ENCODE measurements at regions not wholly inside any gene's neighbourhood (a gene's known extent, or its start where the extent isn't known, plus 50 kb on each side); places are given as distances from the start of the nearest gene placed in this dataset.

GRCh38 chr11:92819830-92820229, 149.6 kb upstream of the MTNR1B start:
- no peaks in the 10 kb centered on the region for H3K36me3 ChIP-seq (ENCODE audit: control insufficient read depth in 2 of 2, insufficient read depth in 2 of 2, low read length in 2 of 2)
- no peaks in the 10 kb centered on the region for H3K9me3 ChIP-seq (ENCODE audit: control insufficient read depth in 2 of 2, low read length in 2 of 2)
- no peaks in the 10 kb centered on the region for H3K27me3 ChIP-seq (ENCODE audit: control insufficient read depth in 2 of 2, insufficient read depth in 2 of 2, low read length in 2 of 2)
- H3K27ac ChIP-seq (ENCODE audit: low read depth in 2 of 2, low read length in 2 of 2) = no peak overlapping the region
- no peaks in the 10 kb centered on the region for H3K4me1 ChIP-seq (ENCODE audit: control insufficient read depth in 2 of 2, insufficient read depth in 2 of 2, low read length in 2 of 2)
- H3K9ac ChIP-seq (ENCODE audit: low read depth in 1 of 2, low read length in 2 of 2) = no peak overlapping the region
- H3K4me3 ChIP-seq (ENCODE audit: low read length in 2 of 2) = no peak overlapping the region

GRCh38 chr11:92820860-92821259, 148.6 kb upstream of the MTNR1B start:
- H3K9ac ChIP-seq (ENCODE audit: low read depth in 1 of 2, low read length in 2 of 2) = no peak overlapping the region
- H3K27ac ChIP-seq (ENCODE audit: low read depth in 2 of 2, low read length in 2 of 2) = no peak overlapping the region
- no peak overlapping the region for H3K4me3 ChIP-seq (ENCODE audit: low read length in 2 of 2)
- no peaks in the 10 kb centered on the region for H3K27me3 ChIP-seq (ENCODE audit: control insufficient read depth in 2 of 2, insufficient read depth in 2 of 2, low read length in 2 of 2)
- no peaks in the 10 kb centered on the region for H3K36me3 ChIP-seq (ENCODE audit: control insufficient read depth in 2 of 2, insufficient read depth in 2 of 2, low read length in 2 of 2)
- no peaks in the 10 kb centered on the region for H3K9me3 ChIP-seq (ENCODE audit: control insufficient read depth in 2 of 2, low read length in 2 of 2)
- H3K4me1 ChIP-seq (ENCODE audit: control insufficient read depth in 2 of 2, insufficient read depth in 2 of 2, low read length in 2 of 2) = no peaks in the 10 kb centered on the region

DNA sequence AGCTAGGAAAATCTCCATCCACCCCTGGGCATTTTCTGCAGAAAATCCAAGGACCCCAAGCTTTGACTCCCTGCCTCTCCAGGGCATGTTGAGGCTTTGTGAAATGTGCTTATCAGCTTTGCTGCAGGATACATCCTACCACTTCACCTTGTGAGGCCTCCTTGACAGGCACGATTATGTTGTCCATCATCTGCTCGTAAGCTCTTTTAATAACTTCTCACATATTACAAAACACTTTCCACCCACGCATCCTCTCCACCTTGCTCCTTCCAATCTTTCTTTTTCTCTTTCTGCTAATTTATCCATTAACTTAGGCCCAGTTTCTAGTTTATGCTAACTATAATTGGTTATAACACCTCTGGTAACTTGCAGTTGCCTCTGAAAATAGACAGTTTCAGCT, 147.0 kb upstream of the MTNR1B start:
- H3K27me3 ChIP-seq (ENCODE audit: control insufficient read depth in 2 of 2, insufficient read depth in 2 of 2, low read length in 2 of 2) = no peaks in the 10 kb centered on the region
- H3K27ac ChIP-seq (ENCODE audit: low read depth in 2 of 2, low read length in 2 of 2) = no peak overlapping the region
- no peaks in the 10 kb centered on the region for H3K4me1 ChIP-seq (ENCODE audit: control insufficient read depth in 2 of 2, insufficient read depth in 2 of 2, low read length in 2 of 2)
- H3K4me3 ChIP-seq (ENCODE audit: low read length in 2 of 2) = no peak overlapping the region
- H3K9ac ChIP-seq (ENCODE audit: low read depth in 1 of 2, low read length in 2 of 2) = no peak overlapping the region
- no peaks in the 10 kb centered on the region for H3K9me3 ChIP-seq (ENCODE audit: control insufficient read depth in 2 of 2, low read length in 2 of 2)
- H3K36me3 ChIP-seq (ENCODE audit: control insufficient read depth in 2 of 2, insufficient read depth in 2 of 2, low read length in 2 of 2) = no peaks in the 10 kb centered on the region

- H3K27me3 ChIP-seq (ENCODE audit: control insufficient read depth in 2 of 2, insufficient read depth in 2 of 2, low read length in 2 of 2) = no peaks in the 10 kb centered on the region
- H3K9me3 ChIP-seq (ENCODE audit: control insufficient read depth in 2 of 2, low read length in 2 of 2) = no peaks in the 10 kb centered on the region
- H3K27ac ChIP-seq (ENCODE audit: low read depth in 2 of 2, low read length in 2 of 2) = no peak overlapping the region
- H3K36me3 ChIP-seq (ENCODE audit: control insufficient read depth in 2 of 2, insufficient read depth in 2 of 2, low read length in 2 of 2) = no peaks in the 10 kb centered on the region
- no peak overlapping the region for H3K4me3 ChIP-seq (ENCODE audit: low read length in 2 of 2)
- no peak overlapping the region for H3K9ac ChIP-seq (ENCODE audit: low read depth in 1 of 2, low read length in 2 of 2)
- H3K4me1 ChIP-seq (ENCODE audit: control insufficient read depth in 2 of 2, insufficient read depth in 2 of 2, low read length in 2 of 2) = peaks cover 0 to 2% of the 10 kb centered on the region in 2 donors
Measured at GRCh38 chr11:92826136-92826535, 143.3 kb upstream of the MTNR1B start.

DNA sequence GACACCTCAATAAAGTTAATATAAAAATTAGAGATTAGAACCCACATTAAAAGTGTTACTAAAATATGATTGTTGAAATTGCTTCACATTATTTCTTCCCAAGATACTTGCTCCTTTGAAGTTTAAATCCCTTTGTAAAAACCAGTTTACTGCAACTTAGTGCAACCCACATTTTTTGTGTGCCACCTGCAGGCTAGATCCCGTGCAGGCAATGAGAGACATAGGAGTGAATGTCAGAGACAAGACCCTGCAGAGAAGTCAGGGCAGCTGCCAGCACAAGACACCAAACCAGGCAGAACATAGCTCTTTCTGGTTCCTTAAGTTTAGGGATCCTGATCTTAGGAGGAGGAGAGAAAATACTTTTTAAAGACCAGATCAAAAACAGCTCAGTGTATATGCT, 142.8 kb upstream of the MTNR1B start:
- Histone ChIP-seq H3K27ac (ENCODE audit: low read depth in 2 of 2, low read length in 2 of 2) (no peak overlapping the region), H3K4me3 (ENCODE audit: low read length in 2 of 2) (no peak overlapping the region), H3K27me3 (ENCODE audit: control insufficient read depth in 2 of 2, insufficient read depth in 2 of 2, low read length in 2 of 2) (no peaks in the 10 kb centered on the region), H3K9ac (ENCODE audit: low read depth in 1 of 2, low read length in 2 of 2) (no peak overlapping the region), H3K4me1 (ENCODE audit: control insufficient read depth in 2 of 2, insufficient read depth in 2 of 2, low read length in 2 of 2) (peaks cover 0 to 2% of the 10 kb centered on the region in 2 donors), H3K36me3 (ENCODE audit: control insufficient read depth in 2 of 2, insufficient read depth in 2 of 2, low read length in 2 of 2) (no peaks in the 10 kb centered on the region), H3K9me3 (ENCODE audit: control insufficient read depth in 2 of 2, low read length in 2 of 2) (no peaks in the 10 kb centered on the region)

DNA sequence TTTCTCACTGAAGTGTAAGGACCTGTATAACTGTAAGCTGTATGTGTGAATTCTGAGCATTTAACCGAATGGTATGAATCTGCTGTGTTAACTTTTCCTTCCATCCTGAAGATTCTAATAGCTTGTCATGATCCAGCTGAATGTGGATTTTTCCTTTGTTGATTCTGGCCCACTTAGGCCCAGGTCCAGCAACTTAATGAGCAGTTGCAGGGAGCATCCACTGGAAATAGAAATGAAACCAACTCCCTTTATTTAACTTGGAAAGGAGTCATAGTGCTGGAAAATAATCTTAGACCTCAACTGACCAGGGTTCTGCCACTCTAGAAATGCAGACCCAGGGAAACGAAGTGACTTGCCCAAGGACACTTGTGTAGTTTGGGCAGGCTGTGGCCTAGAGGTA, 142.3 kb upstream of the MTNR1B start:
- H3K9ac ChIP-seq (ENCODE audit: low read depth in 1 of 2, low read length in 2 of 2) = no peak overlapping the region
- no peak overlapping the region for H3K4me3 ChIP-seq (ENCODE audit: low read length in 2 of 2)
- H3K36me3 ChIP-seq (ENCODE audit: control insufficient read depth in 2 of 2, insufficient read depth in 2 of 2, low read length in 2 of 2) = no peaks in the 10 kb centered on the region
- H3K27me3 ChIP-seq (ENCODE audit: control insufficient read depth in 2 of 2, insufficient read depth in 2 of 2, low read length in 2 of 2) = no peaks in the 10 kb centered on the region
- H3K9me3 ChIP-seq (ENCODE audit: control insufficient read depth in 2 of 2, low read length in 2 of 2) = no peaks in the 10 kb centered on the region
- H3K27ac ChIP-seq (ENCODE audit: low read depth in 2 of 2, low read length in 2 of 2) = no peak overlapping the region
- peaks cover 0 to 2% of the 10 kb centered on the region in 2 donors for H3K4me1 ChIP-seq (ENCODE audit: control insufficient read depth in 2 of 2, insufficient read depth in 2 of 2, low read length in 2 of 2)

GRCh38 chr11:92828556-92828955, 140.9 kb upstream of the MTNR1B start:
- Histone ChIP-seq H3K9me3 (ENCODE audit: control insufficient read depth in 2 of 2, low read length in 2 of 2) (no peaks in the 10 kb centered on the region), H3K9ac (ENCODE audit: low read depth in 1 of 2, low read length in 2 of 2) (no peak overlapping the region), H3K4me1 (ENCODE audit: control insufficient read depth in 2 of 2, insufficient read depth in 2 of 2, low read length in 2 of 2) (peaks cover 0 to 2% of the 10 kb centered on the region in 2 donors), H3K27me3 (ENCODE audit: control insufficient read depth in 2 of 2, insufficient read depth in 2 of 2, low read length in 2 of 2) (no peaks in the 10 kb centered on the region), H3K27ac (ENCODE audit: low read depth in 2 of 2, low read length in 2 of 2) (no peak overlapping the region), H3K4me3 (ENCODE audit: low read length in 2 of 2) (no peak overlapping the region), H3K36me3 (ENCODE audit: control insufficient read depth in 2 of 2, insufficient read depth in 2 of 2, low read length in 2 of 2) (no peaks in the 10 kb centered on the region)

- Histone ChIP-seq H3K4me3 (ENCODE audit: low read length in 2 of 2) (no peak overlapping the region), H3K9me3 (ENCODE audit: control insufficient read depth in 2 of 2, low read length in 2 of 2) (no peaks in the 10 kb centered on the region), H3K27ac (ENCODE audit: low read depth in 2 of 2, low read length in 2 of 2) (no peak overlapping the region), H3K36me3 (ENCODE audit: control insufficient read depth in 2 of 2, insufficient read depth in 2 of 2, low read length in 2 of 2) (no peaks in the 10 kb centered on the region), H3K4me1 (ENCODE audit: control insufficient read depth in 2 of 2, insufficient read depth in 2 of 2, low read length in 2 of 2) (peaks cover 0 to 2% of the 10 kb centered on the region in 2 donors), H3K9ac (ENCODE audit: low read depth in 1 of 2, low read length in 2 of 2) (no peak overlapping the region), H3K27me3 (ENCODE audit: control insufficient read depth in 2 of 2, insufficient read depth in 2 of 2, low read length in 2 of 2) (no peaks in the 10 kb centered on the region)
Measured at GRCh38 chr11:92829121-92829520, 140.3 kb upstream of the MTNR1B start.

- no peak overlapping the region for H3K4me3 ChIP-seq (ENCODE audit: low read length in 2 of 2)
- no peaks in the 10 kb centered on the region for H3K9me3 ChIP-seq (ENCODE audit: control insufficient read depth in 2 of 2, low read length in 2 of 2)
- H3K36me3 ChIP-seq (ENCODE audit: control insufficient read depth in 2 of 2, insufficient read depth in 2 of 2, low read length in 2 of 2) = no peaks in the 10 kb centered on the region
- H3K9ac ChIP-seq (ENCODE audit: low read depth in 1 of 2, low read length in 2 of 2) = no peak overlapping the region
- H3K27ac ChIP-seq (ENCODE audit: low read depth in 2 of 2, low read length in 2 of 2) = no peak overlapping the region
- H3K27me3 ChIP-seq (ENCODE audit: control insufficient read depth in 2 of 2, insufficient read depth in 2 of 2, low read length in 2 of 2) = no peaks in the 10 kb centered on the region
- H3K4me1 ChIP-seq (ENCODE audit: control insufficient read depth in 2 of 2, insufficient read depth in 2 of 2, low read length in 2 of 2) = peaks cover 0 to 2% of the 10 kb centered on the region in 2 donors
Measured at GRCh38 chr11:92829671-92830070, 139.8 kb upstream of the MTNR1B start.

DNA sequence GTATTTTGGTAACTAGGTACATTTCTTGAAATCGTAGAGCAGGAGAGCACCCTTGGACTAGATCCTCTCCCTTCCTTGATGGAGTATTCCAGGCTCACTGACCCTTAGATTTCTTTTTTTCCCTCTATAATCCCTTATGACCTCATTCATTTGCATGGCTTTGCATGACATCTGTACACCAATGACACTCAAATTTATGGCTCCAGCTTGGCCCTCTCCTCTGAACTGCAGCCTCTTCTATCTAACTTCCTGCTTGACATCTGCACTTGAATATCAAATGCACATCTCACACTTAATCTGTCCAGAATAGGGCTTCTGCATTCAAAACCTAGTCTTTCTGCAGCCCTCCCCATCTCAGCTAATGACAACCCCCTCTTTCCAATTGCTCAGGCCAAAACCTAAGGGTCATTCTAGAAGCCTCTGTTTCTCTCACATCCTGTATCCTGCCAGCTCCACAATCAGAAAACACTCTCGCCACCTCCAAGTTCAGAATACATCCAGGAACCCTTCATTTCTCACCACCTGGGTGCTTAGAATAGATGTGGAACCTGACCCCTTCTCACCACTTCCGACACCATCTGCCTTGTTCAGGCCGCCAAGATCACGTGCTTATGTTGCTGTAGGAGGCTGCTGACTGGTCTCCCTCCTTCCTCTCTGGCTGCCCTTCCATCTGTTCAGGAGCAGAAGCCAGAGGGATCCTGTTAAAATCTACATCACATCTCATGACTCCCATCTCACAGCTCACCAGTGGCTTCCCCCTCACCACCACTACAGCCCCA, 138.9 kb upstream of the MTNR1B start:
- no peak overlapping the region for H3K9ac ChIP-seq (ENCODE audit: low read depth in 1 of 2, low read length in 2 of 2)
- H3K27me3 ChIP-seq (ENCODE audit: control insufficient read depth in 2 of 2, insufficient read depth in 2 of 2, low read length in 2 of 2) = no peaks in the 10 kb centered on the region
- H3K27ac ChIP-seq (ENCODE audit: low read depth in 2 of 2, low read length in 2 of 2) = no peak overlapping the region
- H3K4me3 ChIP-seq (ENCODE audit: low read length in 2 of 2) = no peak overlapping the region
- H3K4me1 ChIP-seq (ENCODE audit: control insufficient read depth in 2 of 2, insufficient read depth in 2 of 2, low read length in 2 of 2) = peaks cover 0 to 2% of the 10 kb centered on the region in 2 donors
- no peaks in the 10 kb centered on the region for H3K36me3 ChIP-seq (ENCODE audit: control insufficient read depth in 2 of 2, insufficient read depth in 2 of 2, low read length in 2 of 2)
- no peaks in the 10 kb centered on the region for H3K9me3 ChIP-seq (ENCODE audit: control insufficient read depth in 2 of 2, low read length in 2 of 2)
